WTC11 (cell line): ENCODE measurements at regions not wholly inside any gene's neighbourhood (a gene's known extent, or its start where the extent isn't known, plus 50 kb on each side); places are given as distances from the start of the nearest gene placed in this dataset.

Source experiments
- ATAC-seq: fragments of 200-7000 bp; cut with Tn5 transposase; 2 replicates; pipeline ENCODE4 v1.10.0; 2021; ENCODE audit warnings: mild to moderate bottlenecking, moderate library complexity
- CTCF ChIA-PET: fragments of 300-600 bp; sonication (Branson Sonifier 250); formaldehyde crosslinking; loops from one replicate; lab custom pipeline; 2021; ENCODE audit warnings: antibody characterized with exemption; lab: Charles Lee
- POLR2A ChIA-PET: fragments of 350-600 bp; sonication (Branson Sonifier 250); formaldehyde crosslinking; loops from one replicate; lab custom pipeline; 2021; ENCODE audit warnings: antibody characterized with exemption; lab: Charles Lee
- DNase-seq: peaks from one replicate; pipeline ENCODE4 v3.0.0; 2021; ENCODE audit warnings: low spot score
- H3K27ac Mint-ChIP-seq: 2 replicates; pipeline ENCODE4 v1.8.0; 2021; ENCODE audit warnings: mixed read lengths
- H3K27me3 Mint-ChIP-seq: 2 replicates; pipeline ENCODE4 v1.8.0; 2021; ENCODE audit warnings: low read depth, mild to moderate bottlenecking, moderate library complexity, mixed read lengths
- H3K36me3 Mint-ChIP-seq: 2 replicates; pipeline ENCODE4 v1.8.0; 2021; ENCODE audit warnings: mixed read lengths
- H3K4me1 Mint-ChIP-seq: 2 replicates; pipeline ENCODE4 v1.8.0; 2022; ENCODE audit warnings: mixed read lengths
- H3K4me3 Mint-ChIP-seq: 2 replicates; pipeline ENCODE4 v1.8.0; 2021; ENCODE audit warnings: mild to moderate bottlenecking, moderate library complexity, mixed read lengths
- H3K9me3 Mint-ChIP-seq: 2 replicates; pipeline ENCODE4 v1.8.0; 2021; ENCODE audit warnings: mixed read lengths
- CREB1 ChIP-seq: sonication (generic); formaldehyde crosslinking; IDR thresholded peaks from 2 replicates; pipeline ENCODE4 v1.8.0; 2023; ENCODE audit warnings: mild to moderate bottlenecking, missing genetic modification reagents
- ESRRA ChIP-seq: sonication (generic); formaldehyde crosslinking; IDR thresholded peaks from 2 replicates; pipeline ENCODE4 v1.8.1; 2022; ENCODE audit warnings: mild to moderate bottlenecking, missing genetic modification reagents, borderline replicate concordance
- FOXK1 ChIP-seq: sonication (generic); formaldehyde crosslinking; IDR thresholded peaks from 2 replicates; pipeline ENCODE4 v1.8.0; 2022; ENCODE audit warnings: mild to moderate bottlenecking, moderate library complexity, missing genetic modification reagents
- FOXP4 ChIP-seq: sonication (generic); formaldehyde crosslinking; IDR thresholded peaks from 2 replicates; pipeline ENCODE4 v1.8.0; 2022; ENCODE audit warnings: mild to moderate bottlenecking, missing genetic modification reagents
- KAT7 ChIP-seq: sonication (generic); formaldehyde crosslinking; IDR thresholded peaks from 2 replicates; pipeline ENCODE4 v1.8.1; 2023; ENCODE audit warnings: missing genetic modification reagents, mild to moderate bottlenecking, borderline replicate concordance
- NFATC4 ChIP-seq: fragments of 250-450 bp; sonication (Bioruptor Pico); IDR thresholded peaks from 2 replicates; pipeline ENCODE4 v1.9.0; 2021; ENCODE audit warnings: mild to moderate bottlenecking
- PRRX2 ChIP-seq: fragments of 250-450 bp; sonication (Bioruptor Pico); IDR thresholded peaks from 2 replicates; pipeline ENCODE4 v1.8.0; 2021; ENCODE audit warnings: mild to moderate bottlenecking
- TP53 ChIP-seq: sonication (generic); formaldehyde crosslinking; IDR thresholded peaks from 2 replicates; pipeline ENCODE4 v1.8.1; 2023; ENCODE audit warnings: mild to moderate bottlenecking, missing genetic modification reagents
- ZNF121 ChIP-seq: sonication (generic); formaldehyde crosslinking; IDR thresholded peaks from 2 replicates; pipeline ENCODE4 v1.8.0; 2023; ENCODE audit warnings: missing genetic modification reagents
- ZNF138 ChIP-seq: sonication (generic); formaldehyde crosslinking; conservative IDR thresholded peaks from 2 replicates; pipeline ENCODE4 v1.8.1; 2022; ENCODE audit warnings: mild to moderate bottlenecking, moderate library complexity, missing genetic modification reagents
- ZNF232 ChIP-seq: sonication (generic); formaldehyde crosslinking; IDR thresholded peaks from 2 replicates; pipeline ENCODE4 v1.8.0; 2022; ENCODE audit warnings: mild to moderate bottlenecking, missing genetic modification reagents
- ZNF512 ChIP-seq: sonication (generic); formaldehyde crosslinking; IDR thresholded peaks from 2 replicates; pipeline ENCODE4 v1.8.1; 2022; ENCODE audit warnings: missing genetic modification reagents, borderline replicate concordance
- TF ChIP-seq, protein P1 (sequence below): sonication (generic); formaldehyde crosslinking; IDR thresholded peaks from 2 replicates; pipeline ENCODE4 v1.8.0; 2023; ENCODE audit warnings: missing genetic modification reagents
- TF ChIP-seq, protein P2 (sequence below): sonication (generic); formaldehyde crosslinking; IDR thresholded peaks from 2 replicates; pipeline ENCODE4 v1.8.1; 2023; ENCODE audit warnings: mild to moderate bottlenecking, missing genetic modification reagents, borderline replicate concordance
- TF ChIP-seq, protein P3 (sequence below): fragments of 200-600 bp; IDR thresholded peaks from 2 replicates; pipeline ENCODE4 v1.8.0; 2022; ENCODE audit warnings: antibody characterized with exemption
- TF ChIP-seq, protein P4 (sequence below): sonication (generic); formaldehyde crosslinking; IDR thresholded peaks from 2 replicates; pipeline ENCODE4 v1.8.1; 2023; ENCODE audit warnings: mild to moderate bottlenecking, missing genetic modification reagents, moderate library complexity

- Mint-ChIP-seq H3K4me1 (no peaks in the 10 kb centered on the region), H3K27me3 (peaks cover 14% of the 10 kb centered on the region), H3K9me3 (peaks cover 11% of the 10 kb centered on the region), H3K36me3 (no peaks in the 10 kb centered on the region), H3K27ac (no peak overlapping the region), H3K4me3 (no peak overlapping the region)
- DNase-seq: no peak
- ChIA-PET POLR2A (no interaction called here), CTCF (no interaction called here)
- TF ChIP-seq, protein P1, sequence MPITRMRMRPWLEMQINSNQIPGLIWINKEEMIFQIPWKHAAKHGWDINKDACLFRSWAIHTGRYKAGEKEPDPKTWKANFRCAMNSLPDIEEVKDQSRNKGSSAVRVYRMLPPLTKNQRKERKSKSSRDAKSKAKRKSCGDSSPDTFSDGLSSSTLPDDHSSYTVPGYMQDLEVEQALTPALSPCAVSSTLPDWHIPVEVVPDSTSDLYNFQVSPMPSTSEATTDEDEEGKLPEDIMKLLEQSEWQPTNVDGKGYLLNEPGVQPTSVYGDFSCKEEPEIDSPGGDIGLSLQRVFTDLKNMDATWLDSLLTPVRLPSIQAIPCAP: no peak
- TF ChIP-seq ZNF232: no peak
- no peak for TF ChIP-seq ESRRA
- TF ChIP-seq NFATC4: no peak
- no peak for TF ChIP-seq CREB1 (CRISPR knock-in tag)
- no peak for TF ChIP-seq FOXP4 (CRISPR knock-in tag)
- TF ChIP-seq, protein P2, sequence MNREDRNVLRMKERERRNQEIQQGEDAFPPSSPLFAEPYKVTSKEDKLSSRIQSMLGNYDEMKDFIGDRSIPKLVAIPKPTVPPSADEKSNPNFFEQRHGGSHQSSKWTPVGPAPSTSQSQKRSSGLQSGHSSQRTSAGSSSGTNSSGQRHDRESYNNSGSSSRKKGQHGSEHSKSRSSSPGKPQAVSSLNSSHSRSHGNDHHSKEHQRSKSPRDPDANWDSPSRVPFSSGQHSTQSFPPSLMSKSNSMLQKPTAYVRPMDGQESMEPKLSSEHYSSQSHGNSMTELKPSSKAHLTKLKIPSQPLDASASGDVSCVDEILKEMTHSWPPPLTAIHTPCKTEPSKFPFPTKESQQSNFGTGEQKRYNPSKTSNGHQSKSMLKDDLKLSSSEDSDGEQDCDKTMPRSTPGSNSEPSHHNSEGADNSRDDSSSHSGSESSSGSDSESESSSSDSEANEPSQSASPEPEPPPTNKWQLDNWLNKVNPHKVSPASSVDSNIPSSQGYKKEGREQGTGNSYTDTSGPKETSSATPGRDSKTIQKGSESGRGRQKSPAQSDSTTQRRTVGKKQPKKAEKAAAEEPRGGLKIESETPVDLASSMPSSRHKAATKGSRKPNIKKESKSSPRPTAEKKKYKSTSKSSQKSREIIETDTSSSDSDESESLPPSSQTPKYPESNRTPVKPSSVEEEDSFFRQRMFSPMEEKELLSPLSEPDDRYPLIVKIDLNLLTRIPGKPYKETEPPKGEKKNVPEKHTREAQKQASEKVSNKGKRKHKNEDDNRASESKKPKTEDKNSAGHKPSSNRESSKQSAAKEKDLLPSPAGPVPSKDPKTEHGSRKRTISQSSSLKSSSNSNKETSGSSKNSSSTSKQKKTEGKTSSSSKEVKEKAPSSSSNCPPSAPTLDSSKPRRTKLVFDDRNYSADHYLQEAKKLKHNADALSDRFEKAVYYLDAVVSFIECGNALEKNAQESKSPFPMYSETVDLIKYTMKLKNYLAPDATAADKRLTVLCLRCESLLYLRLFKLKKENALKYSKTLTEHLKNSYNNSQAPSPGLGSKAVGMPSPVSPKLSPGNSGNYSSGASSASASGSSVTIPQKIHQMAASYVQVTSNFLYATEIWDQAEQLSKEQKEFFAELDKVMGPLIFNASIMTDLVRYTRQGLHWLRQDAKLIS (CRISPR knock-in tag): no peak
- TF ChIP-seq KAT7: no peak
- TF ChIP-seq ZNF138 (CRISPR knock-in tag): no peak
- ATAC-seq: no peak
These were observed 608.2 kb downstream of the TBC1D22A start for GRCh38 chr22:47370448-47371262.

DNA sequence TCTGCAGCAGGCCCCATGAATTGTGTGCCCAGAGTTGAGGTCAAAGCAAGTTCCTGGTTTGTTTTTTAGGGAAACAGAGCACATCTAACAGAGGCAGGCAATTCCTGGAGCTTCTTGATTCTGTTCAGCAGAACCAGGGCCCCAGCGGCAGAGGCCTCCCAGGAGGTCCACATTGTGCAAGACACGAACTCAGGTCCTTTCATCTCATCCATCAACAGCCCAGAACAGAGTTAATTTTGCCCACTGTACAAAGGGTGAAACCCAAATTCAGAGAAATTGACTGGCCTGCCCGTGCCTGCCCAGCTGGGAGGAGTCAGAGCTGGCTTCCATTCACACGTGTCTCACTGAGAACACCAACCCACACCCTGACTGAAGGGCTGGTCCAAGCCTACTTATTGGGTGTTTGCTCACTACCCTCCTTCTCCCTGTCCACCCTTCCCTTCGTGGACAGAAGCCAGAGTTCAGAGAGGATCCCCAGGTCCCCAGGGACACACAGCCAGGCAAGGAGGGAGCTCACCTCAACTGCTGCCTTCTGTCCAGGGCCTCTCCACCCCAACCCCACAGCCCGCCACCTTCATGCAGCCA is 607.1 kb downstream of the TBC1D22A start:
- Mint-ChIP-seq H3K4me1 (no peaks in the 10 kb centered on the region), H3K27ac (no peak overlapping the region), H3K9me3 (peaks cover 23% of the 10 kb centered on the region), H3K27me3 (peaks cover 14% of the 10 kb centered on the region), H3K36me3 (no peaks in the 10 kb centered on the region), H3K4me3 (no peak overlapping the region)
- no peak for DNase-seq
- no peak for ATAC-seq
- ChIA-PET POLR2A (no interaction called here), CTCF (no interaction called here)
- TF ChIP-seq, protein P3, sequence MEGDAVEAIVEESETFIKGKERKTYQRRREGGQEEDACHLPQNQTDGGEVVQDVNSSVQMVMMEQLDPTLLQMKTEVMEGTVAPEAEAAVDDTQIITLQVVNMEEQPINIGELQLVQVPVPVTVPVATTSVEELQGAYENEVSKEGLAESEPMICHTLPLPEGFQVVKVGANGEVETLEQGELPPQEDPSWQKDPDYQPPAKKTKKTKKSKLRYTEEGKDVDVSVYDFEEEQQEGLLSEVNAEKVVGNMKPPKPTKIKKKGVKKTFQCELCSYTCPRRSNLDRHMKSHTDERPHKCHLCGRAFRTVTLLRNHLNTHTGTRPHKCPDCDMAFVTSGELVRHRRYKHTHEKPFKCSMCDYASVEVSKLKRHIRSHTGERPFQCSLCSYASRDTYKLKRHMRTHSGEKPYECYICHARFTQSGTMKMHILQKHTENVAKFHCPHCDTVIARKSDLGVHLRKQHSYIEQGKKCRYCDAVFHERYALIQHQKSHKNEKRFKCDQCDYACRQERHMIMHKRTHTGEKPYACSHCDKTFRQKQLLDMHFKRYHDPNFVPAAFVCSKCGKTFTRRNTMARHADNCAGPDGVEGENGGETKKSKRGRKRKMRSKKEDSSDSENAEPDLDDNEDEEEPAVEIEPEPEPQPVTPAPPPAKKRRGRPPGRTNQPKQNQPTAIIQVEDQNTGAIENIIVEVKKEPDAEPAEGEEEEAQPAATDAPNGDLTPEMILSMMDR: no peak
- no peak for TF ChIP-seq PRRX2 (CRISPR knock-in tag)
- TF ChIP-seq ZNF512 (CRISPR knock-in tag): no peak
- TF ChIP-seq TP53 (CRISPR knock-in tag): no peak
- TF ChIP-seq ZNF121 (CRISPR knock-in tag): no peak
- TF ChIP-seq, protein P4, sequence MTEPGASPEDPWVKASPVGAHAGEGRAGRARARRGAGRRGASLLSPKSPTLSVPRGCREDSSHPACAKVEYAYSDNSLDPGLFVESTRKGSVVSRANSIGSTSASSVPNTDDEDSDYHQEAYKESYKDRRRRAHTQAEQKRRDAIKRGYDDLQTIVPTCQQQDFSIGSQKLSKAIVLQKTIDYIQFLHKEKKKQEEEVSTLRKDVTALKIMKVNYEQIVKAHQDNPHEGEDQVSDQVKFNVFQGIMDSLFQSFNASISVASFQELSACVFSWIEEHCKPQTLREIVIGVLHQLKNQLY (CRISPR knock-in tag): no peak
- TF ChIP-seq, protein P2 (CRISPR knock-in tag): no peak
- TF ChIP-seq FOXK1 (CRISPR knock-in tag): no peak
